ENCODE measurements at regions not wholly inside any gene's neighbourhood (a gene's known extent, or its start where the extent isn't known, plus 50 kb on each side); places are given as distances from the start of the nearest gene placed in this dataset.

- H3K27ac ChIP-seq = no peak overlapping the region
- TF ChIP-seq, protein P1, sequence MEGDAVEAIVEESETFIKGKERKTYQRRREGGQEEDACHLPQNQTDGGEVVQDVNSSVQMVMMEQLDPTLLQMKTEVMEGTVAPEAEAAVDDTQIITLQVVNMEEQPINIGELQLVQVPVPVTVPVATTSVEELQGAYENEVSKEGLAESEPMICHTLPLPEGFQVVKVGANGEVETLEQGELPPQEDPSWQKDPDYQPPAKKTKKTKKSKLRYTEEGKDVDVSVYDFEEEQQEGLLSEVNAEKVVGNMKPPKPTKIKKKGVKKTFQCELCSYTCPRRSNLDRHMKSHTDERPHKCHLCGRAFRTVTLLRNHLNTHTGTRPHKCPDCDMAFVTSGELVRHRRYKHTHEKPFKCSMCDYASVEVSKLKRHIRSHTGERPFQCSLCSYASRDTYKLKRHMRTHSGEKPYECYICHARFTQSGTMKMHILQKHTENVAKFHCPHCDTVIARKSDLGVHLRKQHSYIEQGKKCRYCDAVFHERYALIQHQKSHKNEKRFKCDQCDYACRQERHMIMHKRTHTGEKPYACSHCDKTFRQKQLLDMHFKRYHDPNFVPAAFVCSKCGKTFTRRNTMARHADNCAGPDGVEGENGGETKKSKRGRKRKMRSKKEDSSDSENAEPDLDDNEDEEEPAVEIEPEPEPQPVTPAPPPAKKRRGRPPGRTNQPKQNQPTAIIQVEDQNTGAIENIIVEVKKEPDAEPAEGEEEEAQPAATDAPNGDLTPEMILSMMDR (IDR thresholded peaks at IDR 0.05) = no peak
- no peak for TF ChIP-seq ZFX (IDR thresholded peaks at IDR 0.05; ENCODE audit: borderline replicate concordance)
Observed at GRCh38 chr7:116431787-116432526, 67.6 kb upstream of the CAV2 start.

- TF ChIP-seq, protein P1 (IDR thresholded peaks at IDR 0.05) = no peak
- no peak for TF ChIP-seq ZFX (IDR thresholded peaks at IDR 0.05; ENCODE audit: borderline replicate concordance)
- no peak overlapping the region for H3K27ac ChIP-seq
Observed at GRCh38 chr7:116432527-116432916, 67.0 kb upstream of the CAV2 start.

- H3K27ac ChIP-seq = no peak overlapping the region
- TF ChIP-seq ZFX (IDR thresholded peaks at IDR 0.05; ENCODE audit: borderline replicate concordance) = no peak
- TF ChIP-seq, protein P1 (IDR thresholded peaks at IDR 0.05) = no peak
Observed at GRCh38 chr7:116433246-116433645, 66.3 kb upstream of the CAV2 start.

GRCh38 chr7:116434820-116435341 is 64.7 kb upstream of the CAV2 start:
- no peak overlapping the region for H3K27ac ChIP-seq

DNA sequence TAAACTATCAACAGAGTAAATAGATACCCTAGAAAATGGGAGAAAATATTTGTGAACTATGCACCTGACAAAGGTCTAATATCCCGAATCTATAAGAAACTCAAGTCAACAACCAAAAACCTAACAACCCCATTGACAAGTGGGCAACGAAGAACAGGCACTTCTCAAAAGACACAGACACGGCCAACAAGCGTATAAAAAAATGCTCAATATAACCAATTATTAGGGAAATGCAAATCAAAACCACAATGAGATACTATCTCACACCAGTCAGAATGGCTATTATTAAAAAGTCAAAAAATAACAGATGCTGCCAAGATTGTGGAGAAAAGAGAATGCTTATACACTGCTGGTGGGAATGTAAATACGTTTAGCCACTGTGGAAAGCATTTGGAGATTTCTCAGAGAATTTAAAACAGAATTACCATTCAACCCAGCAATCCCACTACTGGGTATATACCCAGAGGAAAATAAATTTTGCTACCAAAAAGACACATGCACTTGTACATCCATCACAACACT is 63.2 kb upstream of the CAV2 start:
- no peak for TF ChIP-seq ZFX (IDR thresholded peaks at IDR 0.05; ENCODE audit: borderline replicate concordance)
- TF ChIP-seq, protein P1 (IDR thresholded peaks at IDR 0.05) = no peak

More at GRCh38 chr7:116434820-116435341, 64.7 kb upstream of the CAV2 start:
- TF ChIP-seq, protein P1 (IDR thresholded peaks at IDR 0.05) = no peak
- no peak for TF ChIP-seq ZFX (IDR thresholded peaks at IDR 0.05; ENCODE audit: borderline replicate concordance)

GRCh38 chr7:116438267-116438666 is 61.3 kb upstream of the CAV2 start:
- H3K27ac ChIP-seq = no peak overlapping the region
- TF ChIP-seq, protein P1 (IDR thresholded peaks at IDR 0.05) = peak; percentile 16; the same call in 1 of the 2 replicates
- TF ChIP-seq ZFX (IDR thresholded peaks at IDR 0.05; ENCODE audit: borderline replicate concordance) = no peak

More for the DNA sequence above, 63.2 kb upstream of the CAV2 start:
- H3K27ac ChIP-seq = no peak overlapping the region

GRCh38 chr7:116439005-116439404 is 60.5 kb upstream of the CAV2 start:
- H3K27ac ChIP-seq = no peak overlapping the region
- no peak for TF ChIP-seq ZFX (IDR thresholded peaks at IDR 0.05; ENCODE audit: borderline replicate concordance)
- TF ChIP-seq, protein P1 (IDR thresholded peaks at IDR 0.05) = no peak
